GM19238 (cell line): ENCODE measurements at regions not wholly inside any gene's neighbourhood (a gene's known extent, or its start where the extent isn't known, plus 50 kb on each side); places are given as distances from the start of the nearest gene placed in this dataset.

Experiments used
- DNase-seq: peaks from one replicate; pipeline ENCODE4 v3.0.0; 2011; ENCODE audit warnings: low spot score; ENCODE audit not compliant: insufficient read length

DNA sequence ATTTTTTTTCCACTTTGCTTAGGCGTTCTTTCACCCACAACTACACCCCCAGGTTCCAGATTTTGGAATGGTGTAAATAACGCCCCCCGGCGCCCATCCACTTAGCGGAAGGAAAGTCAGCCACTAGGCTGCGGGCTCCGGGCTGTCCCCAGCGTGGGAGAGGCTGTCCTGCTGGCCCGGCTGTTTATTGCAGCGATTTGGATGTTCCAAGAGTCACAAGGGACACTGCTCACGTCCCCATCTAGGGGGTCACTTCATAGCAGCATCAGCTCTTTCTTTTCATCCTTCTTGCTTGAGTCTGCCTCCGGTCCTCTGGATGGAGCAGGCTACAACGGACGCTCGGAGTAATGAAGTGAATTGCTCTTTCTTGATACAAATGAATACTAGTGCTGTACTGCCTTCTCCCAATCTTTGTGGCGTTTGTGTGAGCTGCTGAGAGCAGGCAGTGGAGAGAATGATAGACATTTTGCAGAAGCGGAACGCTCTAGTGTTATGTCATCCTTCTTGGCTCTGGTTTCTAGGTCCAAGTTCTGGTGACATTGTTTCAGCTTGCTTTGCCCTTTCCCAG lies 50.7 kb upstream of the PAIP2B start:
- peak; percentile 7 for DNase-seq

- no peak for DNase-seq
These were observed 50.2 kb upstream of the PAIP2B start for GRCh38 chr2:71277147-71277475.

DNA sequence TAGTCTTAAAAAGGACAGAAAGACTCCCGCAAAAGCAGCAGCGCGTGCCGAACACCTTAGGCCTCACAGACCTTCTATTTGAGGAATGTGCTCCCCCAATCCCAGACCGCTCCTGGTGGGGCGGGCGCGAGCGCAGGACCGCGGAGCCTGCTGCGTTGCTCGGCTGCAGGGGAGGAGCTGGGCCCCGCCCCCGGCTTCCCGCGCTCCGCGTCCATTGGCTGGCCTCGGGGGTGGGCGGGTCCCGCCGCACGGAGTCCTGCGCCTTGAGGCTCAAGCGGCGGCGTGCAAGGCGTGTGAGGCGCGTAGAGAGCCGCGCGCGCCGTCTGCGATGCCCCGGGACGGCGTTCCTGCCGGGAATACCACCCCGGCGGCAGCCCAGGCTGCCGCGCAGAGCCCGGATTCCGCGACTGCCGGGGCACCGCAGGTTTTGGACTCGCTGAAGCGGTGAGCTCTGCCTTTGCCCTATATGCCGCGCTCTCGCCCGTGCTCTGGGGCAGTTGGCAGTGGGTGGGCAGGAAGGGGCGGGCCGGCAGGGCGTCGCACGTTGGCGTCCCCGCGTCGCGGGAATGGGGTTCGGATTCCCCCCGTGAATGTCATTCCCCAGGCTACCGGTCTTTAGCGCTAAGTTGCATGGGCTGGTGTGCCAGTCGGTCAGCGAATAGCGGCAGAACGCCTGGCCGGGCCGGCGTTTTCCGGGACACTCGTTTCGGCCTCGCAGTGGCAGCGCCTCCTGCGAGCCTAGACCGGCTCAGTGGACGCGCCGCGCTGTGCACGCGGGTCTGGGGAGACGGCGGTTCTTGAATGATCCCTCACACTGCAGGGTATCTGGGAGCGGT lies 49.6 kb upstream of the PAIP2B start:
- peak; percentile 80 for DNase-seq
